Breast epithelium (tissue), 4 donors: ENCODE measurements at regions not wholly inside any gene's neighbourhood (a gene's known extent, or its start where the extent isn't known, plus 50 kb on each side); places are given as distances from the start of the nearest gene placed in this dataset.

Source experiments
- DNase-seq, 2 donors: peaks; one replicate each; pipeline ENCODE4 v3.0.0-alpha.2; 2019; ENCODE audit warnings: low spot score in 2 of 2
- H3K27ac ChIP-seq, 2 donors: fragments of 200-600 bp; sonication (generic) in 1 of 2; one replicate each; pipeline ENCODE4 v1.5.1; 2016 to 2019; ENCODE audit warnings: mild to moderate bottlenecking in 1 of 2
- H3K27me3 ChIP-seq, 2 donors: fragments of 200-600 bp; sonication (generic) in 1 of 2; one replicate each; pipeline versions ENCODE4 v1.5.1 to v1.6.0; 2017 to 2019; ENCODE audit warnings: control low read depth in 1 of 2, mild to moderate bottlenecking in 1 of 2
- H3K36me3 ChIP-seq: fragments of 200-600 bp; one replicate; pipeline ENCODE4 v1.5.1; 2019
- H3K4me1 ChIP-seq, 2 donors: fragments of 200-600 bp; sonication (generic); one replicate each; pipeline ENCODE4 v1.5.1; 2016 to 2019; ENCODE audit warnings: control low read depth in 1 of 2
- H3K4me3 ChIP-seq, 3 donors: fragments of 200-600 bp; sonication (generic); 1 replicate in 2 of 3; 2 replicates in 1 of 3; pipeline ENCODE4 v1.5.1; 2016 to 2019; ENCODE audit warnings: mild to moderate bottlenecking in 3 of 3, moderate library complexity in 2 of 3
- H3K9me3 ChIP-seq, 2 donors: fragments of 200-600 bp; sonication (generic) in 1 of 2; one replicate each; pipeline ENCODE4 v1.5.1; 2016 to 2019; ENCODE audit warnings: control low read depth in 1 of 2
- POLR2A ChIP-seq: fragments of 450-650 bp; IDR thresholded peaks from one replicate; pipeline ENCODE4 v1.6.1; 2016; ENCODE audit warnings: antibody characterized with exemption, mild to moderate bottlenecking, moderate library complexity
- POLR2AphosphoS5 ChIP-seq, 3 donors: sonication (generic); formaldehyde crosslinking; IDR thresholded peaks; one replicate each; pipeline ENCODE4 v1.6.1; 2017; ENCODE audit warnings: antibody characterized with exemption in 3 of 3
- intact Hi-C: fragments of 100-400 bp; cut with DNase I; formaldehyde crosslinking; loops from one replicate; pipeline ENCODE4 v1.15.1; 2023; ENCODE audit warnings: low total_unique reads
- TF ChIP-seq, protein P1 (sequence below), 3 donors: fragments of 450-650 bp; IDR thresholded peaks; one replicate each; pipeline ENCODE4 v1.5.1; 2016 to 2017; ENCODE audit warnings: antibody characterized with exemption in 3 of 3, mild to moderate bottlenecking in 3 of 3, moderate library complexity in 3 of 3

DNA sequence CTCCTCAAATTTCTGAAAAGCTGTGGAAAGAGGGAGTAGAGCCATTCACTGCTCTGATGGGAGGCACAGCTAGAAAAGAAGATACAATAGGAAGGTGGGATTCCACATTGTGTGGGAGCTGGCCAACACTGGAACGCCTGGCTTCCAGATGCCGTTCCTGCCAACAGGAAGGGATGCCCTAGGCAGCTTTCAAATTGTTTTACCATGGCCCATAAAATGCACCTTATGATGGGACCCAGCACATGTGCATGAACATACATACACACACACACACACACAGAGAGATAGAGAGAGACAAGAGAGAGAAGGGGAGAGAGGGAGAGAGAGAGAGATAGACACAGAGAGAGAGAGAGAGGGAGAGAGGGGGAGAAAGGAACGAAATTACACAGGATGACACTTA is 86.1 kb upstream of the BZW1 start:
- H3K27me3 ChIP-seq = no peaks in the 10 kb centered on the region
- H3K9me3 ChIP-seq = no peaks in the 10 kb centered on the region
- intact Hi-C loops = no loop called here
- no peak for TF ChIP-seq POLR2A
- TF ChIP-seq, protein P1, sequence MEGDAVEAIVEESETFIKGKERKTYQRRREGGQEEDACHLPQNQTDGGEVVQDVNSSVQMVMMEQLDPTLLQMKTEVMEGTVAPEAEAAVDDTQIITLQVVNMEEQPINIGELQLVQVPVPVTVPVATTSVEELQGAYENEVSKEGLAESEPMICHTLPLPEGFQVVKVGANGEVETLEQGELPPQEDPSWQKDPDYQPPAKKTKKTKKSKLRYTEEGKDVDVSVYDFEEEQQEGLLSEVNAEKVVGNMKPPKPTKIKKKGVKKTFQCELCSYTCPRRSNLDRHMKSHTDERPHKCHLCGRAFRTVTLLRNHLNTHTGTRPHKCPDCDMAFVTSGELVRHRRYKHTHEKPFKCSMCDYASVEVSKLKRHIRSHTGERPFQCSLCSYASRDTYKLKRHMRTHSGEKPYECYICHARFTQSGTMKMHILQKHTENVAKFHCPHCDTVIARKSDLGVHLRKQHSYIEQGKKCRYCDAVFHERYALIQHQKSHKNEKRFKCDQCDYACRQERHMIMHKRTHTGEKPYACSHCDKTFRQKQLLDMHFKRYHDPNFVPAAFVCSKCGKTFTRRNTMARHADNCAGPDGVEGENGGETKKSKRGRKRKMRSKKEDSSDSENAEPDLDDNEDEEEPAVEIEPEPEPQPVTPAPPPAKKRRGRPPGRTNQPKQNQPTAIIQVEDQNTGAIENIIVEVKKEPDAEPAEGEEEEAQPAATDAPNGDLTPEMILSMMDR (IDR thresholded peaks at IDR 0.05) = no peak
- no peak for TF ChIP-seq POLR2AphosphoS5 (IDR thresholded peaks at IDR 0.05)
- H3K36me3 ChIP-seq = no peaks in the 10 kb centered on the region
- no peak overlapping the region for H3K27ac ChIP-seq
- no peak for DNase-seq
- H3K4me3 ChIP-seq = no peak overlapping the region
- no peaks in the 10 kb centered on the region for H3K4me1 ChIP-seq

DNA sequence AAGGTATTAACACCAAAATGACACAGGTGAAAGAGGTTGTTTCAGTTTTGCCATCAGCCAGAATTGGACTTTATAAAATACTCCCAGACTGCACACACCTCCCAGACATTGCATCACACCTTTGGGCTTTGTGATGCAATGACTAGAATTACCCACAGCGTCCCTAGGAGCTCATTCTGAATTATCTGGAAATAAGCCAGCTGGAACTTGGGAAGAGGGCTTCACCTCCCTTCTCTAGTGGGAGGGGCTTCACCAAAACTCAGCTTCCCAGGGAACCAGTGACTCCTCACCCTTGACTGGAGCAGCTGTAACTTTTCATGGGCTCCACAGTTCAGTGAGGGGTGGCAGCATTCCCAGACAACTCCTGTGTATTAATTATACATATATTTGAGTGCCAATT is 83.1 kb upstream of the BZW1 start:
- intact Hi-C loops = no loop called here
- Histone ChIP-seq H3K9me3 (no peaks in the 10 kb centered on the region), H3K27ac (no peak overlapping the region), H3K27me3 (no peaks in the 10 kb centered on the region), H3K4me3 (no peak overlapping the region), H3K36me3 (no peaks in the 10 kb centered on the region), H3K4me1 (no peaks in the 10 kb centered on the region)
- no peak for DNase-seq
- TF ChIP-seq, protein P1 (IDR thresholded peaks at IDR 0.05) = no peak
- TF ChIP-seq POLR2AphosphoS5 (IDR thresholded peaks at IDR 0.05) (no peak), POLR2A (no peak)

DNA sequence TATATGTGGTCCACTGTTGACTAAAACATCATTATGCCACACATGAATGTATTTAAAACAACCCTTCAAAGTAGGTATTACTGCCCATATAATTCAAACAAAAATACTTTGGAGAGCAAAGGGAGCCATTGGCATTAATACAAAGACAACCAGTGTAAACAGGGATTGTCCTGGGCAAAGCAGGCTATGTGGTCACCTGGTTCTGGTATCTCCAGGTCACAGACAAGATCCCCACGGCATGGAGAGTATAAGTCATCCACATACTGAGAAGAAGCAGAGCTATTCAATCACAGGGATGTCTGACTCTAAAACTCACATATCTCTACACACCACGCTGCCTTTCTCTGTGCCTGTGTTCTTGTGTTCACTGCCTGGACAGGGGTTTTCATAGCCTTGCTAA is 81.4 kb upstream of the BZW1 start:
- no peaks in the 10 kb centered on the region for H3K27me3 ChIP-seq
- H3K4me3 ChIP-seq = no peak overlapping the region
- no peaks in the 10 kb centered on the region for H3K9me3 ChIP-seq
- TF ChIP-seq, protein P1 (IDR thresholded peaks at IDR 0.05) = no peak
- TF ChIP-seq POLR2A (no peak), POLR2AphosphoS5 (IDR thresholded peaks at IDR 0.05) (no peak)
- H3K36me3 ChIP-seq = no peaks in the 10 kb centered on the region
- no peaks in the 10 kb centered on the region for H3K4me1 ChIP-seq
- intact Hi-C loops = loop anchor here (2.0 kb wide), 1 partner anchor 90 kb away; no protein-coding TSS in a partner anchor
- H3K27ac ChIP-seq = no peak overlapping the region
- DNase-seq = no peak

DNA sequence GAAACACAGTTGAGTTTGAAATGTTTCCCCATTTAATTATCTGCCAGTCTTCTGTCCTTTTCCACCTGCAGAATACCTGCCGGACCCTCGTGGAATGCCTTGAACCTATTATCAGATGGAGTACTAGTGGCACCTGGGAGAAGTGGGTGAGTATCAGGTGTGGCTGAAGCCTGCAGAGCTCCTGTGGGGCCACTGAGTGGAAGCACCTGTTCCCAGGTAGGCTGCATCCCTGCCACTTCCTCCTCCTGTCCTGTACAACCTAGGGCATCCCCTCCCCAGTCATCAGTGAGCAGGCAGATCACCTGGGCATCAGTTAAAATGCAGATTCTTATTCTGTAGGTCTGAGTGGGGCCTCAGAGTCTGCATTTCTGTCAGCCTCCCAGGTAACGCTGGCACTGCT is 80.8 kb upstream of the BZW1 start:
- H3K9me3 ChIP-seq = no peaks in the 10 kb centered on the region
- intact Hi-C loops = loop anchor here (2.0 kb wide), 1 partner anchor 90 kb away; no protein-coding TSS in a partner anchor
- H3K4me1 ChIP-seq = no peaks in the 10 kb centered on the region
- H3K36me3 ChIP-seq = no peaks in the 10 kb centered on the region
- H3K27ac ChIP-seq = no peak overlapping the region
- no peak for DNase-seq
- H3K27me3 ChIP-seq = no peaks in the 10 kb centered on the region
- TF ChIP-seq POLR2A = no peak
- H3K4me3 ChIP-seq = no peak overlapping the region

DNA sequence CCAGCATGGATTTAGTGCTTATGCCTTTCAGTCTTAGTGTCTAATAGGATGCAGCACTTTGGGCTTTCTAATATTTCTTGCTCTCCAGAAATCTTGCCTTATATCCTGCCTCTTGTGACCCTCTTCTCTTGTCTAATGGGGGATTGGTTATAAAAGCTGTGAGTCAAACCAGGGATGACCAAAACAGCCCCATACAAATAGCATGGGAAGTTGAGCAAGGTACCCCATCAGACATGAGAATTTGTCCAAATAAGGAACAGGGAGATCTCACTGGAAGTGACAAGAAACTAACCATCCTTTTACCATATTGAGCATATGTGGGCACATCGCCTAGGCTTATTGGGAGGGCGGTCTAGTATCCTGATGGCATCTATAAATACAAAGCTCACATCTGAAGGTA is 78.8 kb upstream of the BZW1 start:
- Histone ChIP-seq H3K36me3 (no peaks in the 10 kb centered on the region), H3K27ac (no peak overlapping the region), H3K4me3 (no peak overlapping the region), H3K27me3 (no peaks in the 10 kb centered on the region), H3K4me1 (no peaks in the 10 kb centered on the region), H3K9me3 (no peaks in the 10 kb centered on the region)
- no peak for DNase-seq
- intact Hi-C loops = no loop called here
- no peak for TF ChIP-seq POLR2A

DNA sequence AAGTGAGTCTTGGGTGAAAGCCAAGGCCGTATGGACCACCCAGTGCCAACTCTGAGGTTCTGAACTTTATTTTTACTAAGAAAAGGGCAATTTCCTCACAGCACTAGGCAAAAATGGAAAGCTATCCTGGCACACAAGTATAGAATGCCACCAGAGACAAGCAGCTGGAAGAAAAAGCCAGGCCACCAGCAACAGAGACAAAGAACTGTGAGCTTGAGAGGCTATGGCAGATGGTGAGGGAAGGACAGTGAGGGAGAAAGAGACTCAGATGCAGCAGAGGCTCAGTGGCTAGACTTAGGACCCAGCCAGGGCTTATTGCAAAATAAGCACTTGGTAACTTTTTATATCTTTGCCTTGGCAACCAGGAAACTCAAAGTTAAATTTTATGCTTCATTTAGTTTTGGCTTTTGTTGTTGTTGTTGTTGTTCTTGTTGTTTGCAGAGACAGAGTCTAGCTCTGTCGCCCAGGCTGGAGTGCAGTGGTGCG is 78.0 kb upstream of the BZW1 start:
- Histone ChIP-seq H3K4me3 (no peak overlapping the region), H3K36me3 (no peaks in the 10 kb centered on the region), H3K4me1 (no peaks in the 10 kb centered on the region), H3K27ac (no peak overlapping the region), H3K27me3 (no peaks in the 10 kb centered on the region), H3K9me3 (no peaks in the 10 kb centered on the region)
- no peak for DNase-seq
- no peak for TF ChIP-seq POLR2A
- no peak for TF ChIP-seq POLR2AphosphoS5 (IDR thresholded peaks at IDR 0.05)
- TF ChIP-seq, protein P1 (IDR thresholded peaks at IDR 0.05) = no peak
- intact Hi-C loops = no loop called here
